ENCODE measurements at regions not wholly inside any gene's neighbourhood (a gene's known extent, or its start where the extent isn't known, plus 50 kb on each side); places are given as distances from the start of the nearest gene placed in this dataset.
A peak's percentile ranks its signal among the peaks of the same experiment; 100 is the strongest.

DNA sequence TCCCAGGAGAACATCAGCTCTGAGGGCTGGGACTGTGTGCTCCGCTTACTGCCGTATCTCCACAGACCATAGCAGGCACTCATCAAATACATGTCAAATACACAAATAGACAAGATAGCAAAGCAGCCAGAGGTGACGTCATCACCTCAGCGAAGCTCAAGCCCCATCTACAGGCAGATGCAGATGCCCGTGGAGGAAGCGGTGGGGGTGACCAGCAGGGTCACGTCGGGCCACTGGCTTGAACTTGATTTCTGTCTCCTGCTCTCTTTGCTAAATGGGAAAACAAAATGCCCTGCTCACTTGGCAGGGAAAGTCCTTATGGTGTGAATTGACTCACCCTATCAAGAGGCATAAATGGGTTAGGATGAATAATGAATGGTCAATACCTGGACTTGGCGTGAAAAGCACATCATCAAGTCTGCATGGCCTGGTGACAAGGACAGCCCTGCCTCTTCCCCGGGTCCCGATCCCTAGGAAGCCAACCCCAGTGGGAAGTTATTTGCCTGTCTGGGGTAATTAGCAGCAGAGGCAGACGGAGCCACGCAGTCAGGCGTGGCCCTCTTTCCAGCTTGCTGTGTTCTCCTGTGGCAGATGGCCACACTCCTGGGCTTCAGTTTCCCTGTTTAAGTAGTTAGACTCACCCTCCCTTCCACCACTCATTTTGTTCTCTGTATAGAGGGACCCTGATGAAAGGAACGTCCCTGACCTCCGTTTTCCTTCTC lies 536.0 kb downstream of the NPHP4 start:
- ATAC-seq, result no peak

DNA sequence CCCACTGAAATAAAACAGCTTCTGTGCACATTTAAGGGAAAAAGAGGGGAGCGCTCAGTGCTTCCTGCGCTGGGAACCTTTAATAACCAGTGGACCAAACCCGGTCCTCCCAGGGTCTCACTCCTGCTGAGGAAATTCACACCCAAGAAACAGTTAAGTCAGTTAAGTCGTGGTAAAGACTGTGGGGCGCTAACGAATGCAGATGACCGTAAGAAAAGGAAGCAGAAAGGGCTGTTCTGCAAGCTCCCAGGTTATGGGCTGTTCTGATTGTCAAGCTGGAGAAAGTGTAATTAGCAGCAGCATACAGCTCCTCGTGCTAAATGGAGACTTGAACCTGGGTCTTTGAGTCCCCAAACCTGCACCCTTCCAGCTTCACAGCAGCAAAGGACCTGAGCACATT lies 536.6 kb downstream of the NPHP4 start:
- no peak for ATAC-seq

DNA sequence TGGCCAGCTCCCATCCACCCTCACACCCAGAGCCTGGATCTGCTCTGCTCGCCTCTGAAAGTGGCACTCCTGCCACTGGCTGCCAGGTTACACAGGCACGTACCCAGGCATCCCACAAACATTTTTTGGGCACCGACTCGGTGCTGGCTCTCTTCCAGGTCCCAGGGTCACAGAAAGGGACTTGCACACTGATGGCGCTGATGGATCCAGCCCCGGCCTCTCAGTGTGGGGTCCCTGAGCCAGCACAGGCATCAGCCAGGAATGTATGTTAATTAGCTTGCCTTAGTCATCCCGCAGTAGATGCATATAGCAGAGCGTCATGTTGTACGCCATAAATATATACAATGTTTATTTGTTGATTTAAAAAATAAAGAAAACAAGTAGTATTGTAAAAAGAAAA lies 537.2 kb downstream of the NPHP4 start:
- no peak for ATAC-seq

DNA sequence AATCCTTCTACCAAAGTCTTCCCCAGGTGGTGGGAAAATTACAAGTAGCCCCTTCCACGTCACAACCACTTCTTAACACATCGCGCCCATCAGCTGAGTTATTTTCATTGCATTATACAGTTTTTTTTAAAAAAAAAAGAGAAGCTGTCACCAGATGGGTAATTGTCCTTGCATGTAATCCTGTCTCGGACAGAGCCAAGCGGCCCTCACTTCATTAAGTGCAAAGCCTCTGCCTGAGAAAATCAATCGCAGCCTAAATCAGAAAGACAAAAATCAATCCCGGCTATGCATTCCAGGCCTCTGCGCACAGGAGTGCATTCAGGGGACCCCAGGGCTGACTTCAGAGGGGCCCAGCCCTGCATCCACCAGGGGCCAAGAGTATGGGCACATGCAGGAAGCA lies 538.9 kb downstream of the NPHP4 start:
- ATAC-seq, result no peak

GRCh38 chr1:5451671-5452070 lies 540.6 kb downstream of the NPHP4 start:
- ATAC-seq, result no peak

DNA sequence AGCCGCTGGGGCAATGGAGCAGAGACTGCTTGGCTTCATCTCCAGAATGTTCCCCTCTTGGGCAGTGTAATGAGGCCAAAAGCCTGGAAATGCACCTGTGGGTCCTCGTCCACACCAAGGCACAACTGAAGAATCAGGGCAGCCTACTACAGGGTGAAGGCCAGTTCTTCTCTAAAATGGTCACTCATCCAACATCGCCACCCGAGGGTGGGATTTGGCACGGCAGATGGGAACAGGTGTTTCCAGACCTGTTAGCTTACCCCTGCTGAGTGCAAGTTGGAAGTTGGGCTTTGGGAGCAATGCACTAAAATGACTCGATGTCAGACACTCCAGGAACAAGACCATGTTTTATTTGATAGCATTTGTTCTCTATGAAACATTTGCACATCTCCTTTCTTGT lies 543.7 kb downstream of the NPHP4 start:
- no peak for ATAC-seq

- no peak for ATAC-seq
Measured at GRCh38 chr1:5447503-5447960, 544.7 kb downstream of the NPHP4 start.

DNA sequence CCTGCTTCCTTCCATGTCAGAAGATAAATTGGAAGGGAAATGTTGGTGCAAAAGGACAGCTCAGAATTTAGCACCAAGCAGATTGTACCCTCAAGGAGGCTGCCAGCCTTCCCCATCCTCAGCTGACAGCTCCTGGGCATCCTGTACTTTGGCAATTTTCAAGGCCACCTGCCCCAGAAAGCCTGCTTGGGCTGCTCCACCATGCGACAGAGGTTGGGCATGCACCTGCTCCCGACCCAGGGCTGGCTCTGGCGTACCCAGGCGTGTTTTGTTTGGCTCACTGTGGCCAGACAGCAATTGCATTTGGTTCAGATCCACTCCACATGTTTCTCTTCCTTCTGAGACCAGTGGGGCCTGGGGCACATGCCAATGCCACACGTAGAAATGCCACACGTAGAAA lies 547.8 kb downstream of the NPHP4 start:
- no peak for ATAC-seq

- ATAC-seq, result no peak
Measured at GRCh38 chr1:5436808-5437207, 555.4 kb downstream of the NPHP4 start.

DNA sequence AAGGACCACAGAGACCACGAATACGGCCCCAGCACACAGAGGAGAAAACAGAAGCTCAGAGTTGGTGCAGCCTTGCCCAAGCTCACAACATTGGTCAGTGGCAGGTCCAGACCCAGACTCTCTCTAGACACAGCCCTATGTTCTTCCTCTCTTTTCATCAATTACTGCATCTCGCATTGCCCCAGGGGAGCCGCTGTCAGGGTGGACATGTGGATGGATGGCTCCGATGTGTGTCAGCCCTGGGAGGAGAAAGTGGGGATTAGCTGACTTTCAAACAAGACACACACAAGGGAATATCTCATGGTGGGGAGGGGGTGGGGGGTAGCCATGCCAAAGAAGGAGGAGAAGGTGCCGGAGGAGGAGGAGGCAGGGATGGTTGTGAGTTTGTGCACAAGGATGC lies 556.8 kb downstream of the NPHP4 start:
- ATAC-seq, result no peak

DNA sequence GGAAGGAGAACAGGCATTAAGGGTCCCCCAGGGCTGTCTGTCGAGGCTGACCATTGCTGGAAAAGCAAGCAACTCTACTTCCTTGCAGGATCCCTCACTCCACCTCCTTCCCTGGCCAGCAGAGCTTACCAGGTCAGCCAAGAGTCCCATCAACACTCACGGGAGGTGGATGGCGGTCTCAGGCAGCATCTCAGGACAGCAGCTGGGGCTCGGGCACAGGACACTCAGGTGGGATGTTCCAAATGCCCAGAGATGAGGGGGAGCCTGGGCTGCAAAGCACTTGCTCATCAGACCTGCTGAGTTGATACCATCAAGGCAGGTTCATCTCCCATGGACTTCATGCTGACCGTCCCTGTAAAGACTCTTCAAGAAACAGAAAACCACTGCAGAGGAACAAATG lies 559.8 kb downstream of the NPHP4 start:
- ATAC-seq, result no peak

GRCh38 chr1:5430911-5431697 lies 561.1 kb downstream of the NPHP4 start:
- no peak for ATAC-seq

- no peak for ATAC-seq
Measured at GRCh38 chr1:5430136-5430535, 562.1 kb downstream of the NPHP4 start.

DNA sequence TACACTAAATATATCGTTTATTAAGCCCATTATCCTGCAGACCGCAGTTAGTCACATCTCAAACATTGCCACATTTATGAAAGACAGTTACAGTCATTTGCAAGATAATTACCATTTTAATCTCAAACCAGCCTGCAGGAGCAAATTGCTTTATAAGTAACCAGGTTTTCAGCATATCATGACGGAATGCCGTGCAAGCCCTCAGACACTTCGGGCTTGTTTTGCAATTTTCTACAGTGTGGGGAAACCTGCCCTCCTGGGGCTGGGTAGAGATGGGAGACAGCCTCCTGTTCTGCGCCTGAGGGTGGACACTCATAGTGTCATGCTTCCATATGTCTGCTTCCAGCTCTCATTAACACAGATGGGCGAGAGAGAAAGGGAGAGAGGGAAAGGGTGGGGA lies 563.9 kb downstream of the NPHP4 start:
- ATAC-seq, result no peak

DNA sequence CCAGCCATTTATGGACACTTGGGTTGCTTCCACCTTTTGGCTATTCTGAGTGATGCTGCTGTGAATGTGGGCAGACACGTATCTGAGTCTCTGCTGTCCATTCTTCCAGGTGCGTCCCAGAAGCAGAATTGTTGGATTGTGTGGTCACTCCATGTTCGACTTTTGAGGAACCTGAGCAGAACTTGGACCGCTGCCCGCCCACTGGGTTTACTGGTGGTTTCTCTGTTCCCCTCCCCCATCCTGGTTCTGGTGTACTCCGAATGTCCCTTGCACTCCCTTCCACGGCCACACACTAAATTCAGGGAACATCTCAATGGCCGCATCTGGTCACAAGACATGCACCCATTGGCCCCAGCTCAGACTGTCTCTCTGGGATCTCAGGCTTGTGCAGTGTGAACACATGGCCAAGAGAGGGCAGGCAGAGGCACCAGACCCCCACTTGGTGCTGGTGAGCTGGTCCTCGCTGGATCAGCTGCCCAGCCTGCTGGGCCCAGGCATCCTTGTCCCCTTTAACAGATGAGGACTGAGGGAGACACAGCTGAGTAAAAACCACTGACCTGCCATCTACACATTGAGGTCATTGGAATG lies 565.1 kb downstream of the NPHP4 start:
- no peak for ATAC-seq

- ATAC-seq, result no peak
Measured at GRCh38 chr1:5424802-5425703, 567.2 kb downstream of the NPHP4 start.

DNA sequence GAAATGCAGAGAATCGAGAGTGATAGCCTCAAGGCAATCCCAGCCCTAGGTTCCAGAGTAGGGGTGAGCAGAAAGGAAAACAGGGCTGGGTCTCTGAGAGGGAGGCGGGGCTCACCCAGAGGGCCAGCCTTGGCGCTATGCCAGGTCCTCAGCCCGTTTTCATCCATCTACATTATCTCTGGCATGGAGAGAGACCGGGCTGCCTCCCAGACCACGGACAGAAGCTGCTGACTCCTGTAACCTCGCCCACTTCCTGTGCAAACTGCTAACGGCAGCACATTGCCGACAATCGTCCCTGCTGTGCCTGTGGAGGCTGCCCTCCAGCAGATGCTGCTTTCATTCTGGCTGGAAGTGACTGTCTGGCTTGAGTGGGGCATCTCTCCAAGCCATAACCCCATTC lies 569.1 kb downstream of the NPHP4 start:
- peak; percentile 35 to 51 for ATAC-seq

GRCh38 chr1:5419501-5419900 lies 572.7 kb downstream of the NPHP4 start:
- ATAC-seq, result no peak

- ATAC-seq, result no peak
Measured at GRCh38 chr1:5416518-5416917, 575.7 kb downstream of the NPHP4 start.

GRCh38 chr1:5415606-5416005 lies 576.6 kb downstream of the NPHP4 start:
- no peak for ATAC-seq

DNA sequence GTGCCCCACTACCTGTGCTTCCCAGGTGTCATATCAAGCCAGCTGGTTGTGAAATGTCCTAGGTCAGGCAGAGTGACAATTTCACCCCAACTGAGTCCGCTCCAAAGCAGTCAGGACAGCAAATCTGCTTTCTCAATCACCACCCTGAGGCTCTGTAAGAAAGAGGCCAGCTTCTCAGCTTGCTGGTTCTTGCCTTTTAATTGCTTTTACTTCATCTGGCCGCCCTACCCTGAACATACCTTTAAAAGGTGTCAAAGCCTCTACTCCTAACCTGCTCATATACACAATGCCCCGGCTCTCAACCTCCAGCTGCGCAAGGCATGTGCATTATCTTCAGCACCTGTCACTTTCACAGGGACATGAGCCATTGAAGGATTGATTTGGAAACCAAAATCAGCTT lies 581.6 kb downstream of the NPHP4 start:
- no peak for ATAC-seq

- ATAC-seq, result no peak
Measured at GRCh38 chr1:5408401-5408800, 583.8 kb downstream of the NPHP4 start.

- ATAC-seq, result no peak
Measured at GRCh38 chr1:5405263-5405662, 587.0 kb downstream of the NPHP4 start.
